Calu3 (cell line): ENCODE measurements at regions not wholly inside any gene's neighbourhood (a gene's known extent, or its start where the extent isn't known, plus 50 kb on each side); places are given as distances from the start of the nearest gene placed in this dataset.

Experiments
- BruUV-seq: library from RNA; stranded (reverse); fragments of 400-500 nt; replicated peaks from 2 replicates; lab custom pipeline; 2021; lab: Mats Ljungman, UMichigan
- CTCF ChIA-PET: fragments of 300-600 bp; sonication (Branson Sonifier 250); formaldehyde crosslinking; loops from one replicate; lab custom pipeline; 2022; ENCODE audit warnings: antibody characterized with exemption; lab: Charles Lee
- DNase-seq: peaks from one replicate; pipeline ENCODE4 v3.0.0; 2022
- H3K27ac Mint-ChIP-seq: one replicate; pipeline ENCODE4 v1.8.0; 2022; ENCODE audit warnings: mixed read lengths; ENCODE audit not compliant: unreplicated experiment
- H3K27me3 Mint-ChIP-seq: one replicate; pipeline ENCODE4 v1.8.0; 2022; ENCODE audit warnings: mixed read lengths; ENCODE audit not compliant: unreplicated experiment
- H3K36me3 Mint-ChIP-seq: one replicate; pipeline ENCODE4 v1.8.0; 2022; ENCODE audit warnings: mild to moderate bottlenecking, moderate library complexity, mixed read lengths; ENCODE audit not compliant: insufficient read depth, unreplicated experiment
- H3K4me1 Mint-ChIP-seq: one replicate; pipeline ENCODE4 v1.8.0; 2022; ENCODE audit warnings: mild to moderate bottlenecking, low read depth, mixed read lengths; ENCODE audit not compliant: unreplicated experiment
- H3K4me3 Mint-ChIP-seq: one replicate; pipeline ENCODE4 v1.8.0; 2022; ENCODE audit warnings: mild to moderate bottlenecking, low read depth, moderate library complexity, mixed read lengths; ENCODE audit not compliant: unreplicated experiment
- H3K9me3 Mint-ChIP-seq: one replicate; pipeline ENCODE4 v1.8.0; 2022; ENCODE audit warnings: low read depth, mixed read lengths; ENCODE audit not compliant: unreplicated experiment
- CTCF ChIP-seq: fragments of 200-600 bp; IDR thresholded peaks from one replicate; pipeline ENCODE4 v1.8.0; 2022; ENCODE audit warnings: antibody characterized with exemption; ENCODE audit not compliant: unreplicated experiment
- intact Hi-C: fragments of 100-400 bp; cut with micrococcal nuclease; formaldehyde crosslinking; loops from one replicate; pipeline ENCODE4 v1.10.0; 2022; ENCODE audit not compliant: unreplicated experiment

- DNase-seq = no peak
- H3K36me3 Mint-ChIP-seq = no peaks in the 10 kb centered on the region
- intact Hi-C loops = no loop called here
- H3K27me3 Mint-ChIP-seq = peaks cover 24% of the 10 kb centered on the region
- H3K27ac Mint-ChIP-seq = no peak overlapping the region
- no peak overlapping the region for H3K4me3 Mint-ChIP-seq
- no TSS peak for BruUV-seq
- CTCF ChIA-PET = no interaction called here
- H3K4me1 Mint-ChIP-seq = no peaks in the 10 kb centered on the region
- TF ChIP-seq CTCF = no peak
- peaks cover 3% of the 10 kb centered on the region for H3K9me3 Mint-ChIP-seq
Observed at GRCh38 chr1:57987523-57987922, 559.0 kb downstream of the OMA1 start.

- intact Hi-C loops = no loop called here
- no TSS peak for BruUV-seq
- Mint-ChIP-seq H3K4me1 (no peaks in the 10 kb centered on the region), H3K9me3 (peaks cover 3% of the 10 kb centered on the region), H3K27ac (no peak overlapping the region), H3K36me3 (no peaks in the 10 kb centered on the region), H3K27me3 (peaks cover 29% of the 10 kb centered on the region), H3K4me3 (no peak overlapping the region)
- DNase-seq = no peak
- CTCF ChIA-PET = no interaction called here
- TF ChIP-seq CTCF = no peak
Observed at GRCh38 chr1:57986432-57986831, 560.1 kb downstream of the OMA1 start.

- Mint-ChIP-seq H3K9me3 (no peaks in the 10 kb centered on the region), H3K36me3 (no peaks in the 10 kb centered on the region), H3K27ac (no peak overlapping the region), H3K4me1 (no peaks in the 10 kb centered on the region), H3K27me3 (peaks cover 37% of the 10 kb centered on the region), H3K4me3 (no peak overlapping the region)
- no peak for TF ChIP-seq CTCF
- no peak for DNase-seq
- no TSS peak for BruUV-seq
- intact Hi-C loops = no loop called here
- CTCF ChIA-PET = no interaction called here
Observed at GRCh38 chr1:57984277-57984676, 560.4 kb upstream of the DAB1 start.

- no peak for DNase-seq
- no peak overlapping the region for H3K4me3 Mint-ChIP-seq
- H3K9me3 Mint-ChIP-seq = no peaks in the 10 kb centered on the region
- intact Hi-C loops = no loop called here
- no peak overlapping the region for H3K27ac Mint-ChIP-seq
- CTCF ChIA-PET = no interaction called here
- H3K36me3 Mint-ChIP-seq = no peaks in the 10 kb centered on the region
- H3K27me3 Mint-ChIP-seq = peaks cover 37% of the 10 kb centered on the region
- H3K4me1 Mint-ChIP-seq = no peaks in the 10 kb centered on the region
- no TSS peak for BruUV-seq
- TF ChIP-seq CTCF = no peak
Observed at GRCh38 chr1:57983441-57983840, 559.6 kb upstream of the DAB1 start.
